Esophagus squamous epithelium (tissue), 5 donors: ENCODE measurements at regions not wholly inside any gene's neighbourhood (a gene's known extent, or its start where the extent isn't known, plus 50 kb on each side); places are given as distances from the start of the nearest gene placed in this dataset.

Source experiments
- DNase-seq: peaks from one replicate; lab custom pipeline; 2025; lab: John Stamatoyannopoulos, UW
- H3K27ac ChIP-seq, 4 donors: fragments of 200-600 bp; sonication (generic); one replicate each; pipeline ENCODE4 v1.5.1; 2016 to 2019; ENCODE audit warnings: mild to moderate bottlenecking in 1 of 4
- H3K27me3 ChIP-seq, 4 donors: fragments of 200-600 bp; sonication (generic); 1 replicate in 3 of 4; 2 replicates in 1 of 4; pipeline versions ENCODE4 v1.5.1 to v1.6.0; 2017 to 2021; ENCODE audit warnings: antibody characterized with exemption in 1 of 4
- H3K36me3 ChIP-seq, 3 donors: fragments of 200-600 bp; sonication (generic); one replicate each; pipeline ENCODE4 v1.5.1; 2016 to 2019
- H3K4me1 ChIP-seq, 3 donors: fragments of 200-600 bp; sonication (generic); one replicate each; pipeline ENCODE4 v1.5.1; 2017 to 2019
- H3K4me3 ChIP-seq, 4 donors: fragments of 200-600 bp; sonication (generic); 1 replicate in 3 of 4; 2 replicates in 1 of 4; pipeline ENCODE4 v1.5.1; 2016 to 2019; ENCODE audit warnings: mild to moderate bottlenecking in 2 of 4, moderate library complexity in 1 of 4
- H3K9me3 ChIP-seq, 3 donors: fragments of 200-600 bp; sonication (generic); one replicate each; pipeline ENCODE4 v1.5.1; 2016 to 2019
- POLR2A ChIP-seq, 4 donors: fragments of 450-650 bp; IDR thresholded peaks; one replicate each; pipeline ENCODE4 v1.6.1; 2017; ENCODE audit warnings: antibody characterized with exemption in 4 of 4, mild to moderate bottlenecking in 4 of 4, moderate library complexity in 3 of 4
- WGBS, 2 donors: methylation state at CpG; one replicate each; pipeline ENCODE4 v1.1.5; 2018; 5-methylcytosine and 5-hydroxymethylcytosine counted together
- intact Hi-C: fragments of 100-400 bp; cut with DNase I; formaldehyde crosslinking; loops from one replicate; pipeline ENCODE4 v1.15.0; 2022
- TF ChIP-seq, protein P1 (sequence below), 6 experiments: fragments of 450-650 bp in 4 of 6; fragments of 200-600 bp in 2 of 6; sonication (generic) in 2 of 6; IDR thresholded peaks; one replicate each; pipeline ENCODE4 v1.5.1; 2016 to 2019; ENCODE audit warnings: antibody characterized with exemption in 6 of 6, mild to moderate bottlenecking in 4 of 6, moderate library complexity in 4 of 6
- donor health status: DM: yes; HTN: yes; CAD: no.

DNA sequence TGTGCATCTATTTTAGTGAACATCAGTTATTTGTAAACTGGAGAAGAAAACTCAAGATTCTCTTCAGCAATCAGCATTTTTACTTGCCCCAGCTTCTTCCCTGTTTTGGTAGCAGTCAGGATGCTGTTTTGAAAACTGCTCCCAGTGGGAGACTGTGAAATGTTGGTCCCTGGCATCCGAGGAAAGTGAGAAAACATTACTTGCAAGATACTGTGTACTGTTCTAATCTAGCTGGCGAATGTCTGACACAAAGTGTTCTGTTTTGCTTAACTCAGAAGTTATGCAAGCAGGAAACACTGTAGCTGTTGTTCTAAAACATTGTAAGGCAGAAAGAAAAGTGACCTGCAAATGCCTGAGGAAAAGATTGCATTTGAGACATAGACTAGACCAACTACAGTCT, 171.8 kb upstream of the POM121L12 start:
- H3K36me3 ChIP-seq = no peaks in the 10 kb centered on the region
- intact Hi-C loops = no loop called here
- no peak overlapping the region for H3K4me3 ChIP-seq
- no peaks in the 10 kb centered on the region for H3K4me1 ChIP-seq
- 35 to 45% methylated on average over 2 of the region's 2 CpGs for WGBS, 2 donors
- DNase-seq = no peak
- H3K27ac ChIP-seq = no peak overlapping the region
- TF ChIP-seq, protein P1, sequence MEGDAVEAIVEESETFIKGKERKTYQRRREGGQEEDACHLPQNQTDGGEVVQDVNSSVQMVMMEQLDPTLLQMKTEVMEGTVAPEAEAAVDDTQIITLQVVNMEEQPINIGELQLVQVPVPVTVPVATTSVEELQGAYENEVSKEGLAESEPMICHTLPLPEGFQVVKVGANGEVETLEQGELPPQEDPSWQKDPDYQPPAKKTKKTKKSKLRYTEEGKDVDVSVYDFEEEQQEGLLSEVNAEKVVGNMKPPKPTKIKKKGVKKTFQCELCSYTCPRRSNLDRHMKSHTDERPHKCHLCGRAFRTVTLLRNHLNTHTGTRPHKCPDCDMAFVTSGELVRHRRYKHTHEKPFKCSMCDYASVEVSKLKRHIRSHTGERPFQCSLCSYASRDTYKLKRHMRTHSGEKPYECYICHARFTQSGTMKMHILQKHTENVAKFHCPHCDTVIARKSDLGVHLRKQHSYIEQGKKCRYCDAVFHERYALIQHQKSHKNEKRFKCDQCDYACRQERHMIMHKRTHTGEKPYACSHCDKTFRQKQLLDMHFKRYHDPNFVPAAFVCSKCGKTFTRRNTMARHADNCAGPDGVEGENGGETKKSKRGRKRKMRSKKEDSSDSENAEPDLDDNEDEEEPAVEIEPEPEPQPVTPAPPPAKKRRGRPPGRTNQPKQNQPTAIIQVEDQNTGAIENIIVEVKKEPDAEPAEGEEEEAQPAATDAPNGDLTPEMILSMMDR (IDR thresholded peaks at IDR 0.05) = no peak
- H3K9me3 ChIP-seq = peaks cover 0 to 20% (median 7%) of the 10 kb centered on the region in 3 donors
- H3K27me3 ChIP-seq = no peaks in the 10 kb centered on the region

DNA sequence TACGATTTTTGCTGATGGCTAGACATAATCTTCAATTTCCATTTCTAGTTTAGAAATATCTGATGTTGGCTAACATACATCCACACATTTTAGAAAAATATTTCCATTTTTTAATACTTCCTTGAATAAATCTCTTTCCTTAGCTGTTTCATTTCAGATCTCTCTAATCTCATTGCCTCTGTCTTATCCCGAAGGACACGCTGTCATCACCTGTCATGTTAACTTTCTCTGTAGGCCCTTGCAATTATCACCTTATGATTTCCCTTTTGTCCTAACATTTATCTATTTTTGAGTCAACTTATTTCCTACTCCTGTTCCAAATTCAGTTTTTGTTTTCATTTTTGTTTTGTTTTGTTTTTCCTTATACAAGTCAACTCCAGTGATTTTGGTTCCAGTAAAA, 173.1 kb upstream of the POM121L12 start:
- H3K27me3 ChIP-seq = no peaks in the 10 kb centered on the region
- no peak overlapping the region for H3K4me3 ChIP-seq
- no peaks in the 10 kb centered on the region for H3K4me1 ChIP-seq
- H3K27ac ChIP-seq = no peak overlapping the region
- TF ChIP-seq POLR2A (IDR thresholded peaks at IDR 0.05) = no peak
- TF ChIP-seq, protein P1 (IDR thresholded peaks at IDR 0.05) = no peak
- no peak for DNase-seq
- intact Hi-C loops = no loop called here
- H3K36me3 ChIP-seq = no peaks in the 10 kb centered on the region
- peaks cover 0 to 20% (median 7%) of the 10 kb centered on the region in 3 donors for H3K9me3 ChIP-seq
- 76 to 84% methylated on average over 3 of the region's 3 CpGs for WGBS, 2 donors

DNA sequence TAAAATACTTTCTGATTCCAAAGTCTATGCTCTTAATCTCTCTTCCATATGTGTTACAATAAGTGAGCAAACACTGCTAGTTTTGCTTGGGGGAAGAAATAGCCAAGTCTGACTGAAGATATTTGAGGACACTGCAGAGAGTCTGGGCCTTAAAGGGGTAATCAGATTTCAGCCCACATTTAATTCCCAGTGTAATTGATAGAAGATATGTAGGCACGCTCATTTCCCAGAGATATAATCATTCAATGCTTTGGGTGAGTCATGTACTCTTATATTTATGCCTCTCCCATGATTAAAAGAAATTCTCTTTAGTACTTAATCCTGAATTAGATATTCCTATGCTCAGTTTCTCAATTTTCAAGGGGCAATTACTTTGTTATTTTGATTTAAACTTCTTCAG, 178.1 kb upstream of the POM121L12 start:
- DNase-seq = no peak
- intact Hi-C loops = no loop called here
- 0% methylated on average over 1 of the region's 1 CpG for WGBS, 2 donors

DNA sequence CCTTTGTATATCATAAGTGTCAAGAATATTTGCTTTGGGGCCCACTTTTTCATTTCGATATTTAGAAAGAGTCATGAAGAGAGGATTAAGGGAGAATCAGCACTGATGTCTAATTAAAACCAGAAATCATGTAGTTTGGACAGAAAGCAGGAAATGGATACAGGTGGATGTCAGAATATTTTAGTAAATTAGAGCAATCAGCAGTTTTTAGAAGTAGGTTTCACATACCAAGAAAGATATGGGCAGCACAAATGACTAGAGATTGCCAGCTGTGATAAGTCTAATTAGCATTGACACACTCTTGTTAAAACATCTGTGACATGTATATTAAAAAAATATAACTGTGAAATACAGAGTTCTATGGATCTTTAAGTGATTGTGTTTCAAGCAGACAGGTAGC, 180.8 kb upstream of the POM121L12 start:
- Histone ChIP-seq H3K27ac (no peak overlapping the region), H3K9me3 (no peaks in the 10 kb centered on the region), H3K27me3 (no peaks in the 10 kb centered on the region), H3K4me1 (no peaks in the 10 kb centered on the region), H3K36me3 (no peaks in the 10 kb centered on the region), H3K4me3 (no peak overlapping the region)
- intact Hi-C loops = no loop called here
- WGBS, 2 donors = 36 to 41% methylated on average over 1 of the region's 1 CpG
- TF ChIP-seq, protein P1 (IDR thresholded peaks at IDR 0.05) = no peak
- TF ChIP-seq POLR2A (IDR thresholded peaks at IDR 0.05) = no peak
- DNase-seq = no peak

More for the DNA sequence above, 178.1 kb upstream of the POM121L12 start:
- no peak overlapping the region for H3K27ac ChIP-seq
- H3K4me1 ChIP-seq = no peaks in the 10 kb centered on the region
- no peak overlapping the region for H3K4me3 ChIP-seq
- H3K9me3 ChIP-seq = no peaks in the 10 kb centered on the region
- TF ChIP-seq POLR2A (IDR thresholded peaks at IDR 0.05) = no peak
- TF ChIP-seq, protein P1 (IDR thresholded peaks at IDR 0.05) = no peak
- H3K36me3 ChIP-seq = no peaks in the 10 kb centered on the region
- no peaks in the 10 kb centered on the region for H3K27me3 ChIP-seq

DNA sequence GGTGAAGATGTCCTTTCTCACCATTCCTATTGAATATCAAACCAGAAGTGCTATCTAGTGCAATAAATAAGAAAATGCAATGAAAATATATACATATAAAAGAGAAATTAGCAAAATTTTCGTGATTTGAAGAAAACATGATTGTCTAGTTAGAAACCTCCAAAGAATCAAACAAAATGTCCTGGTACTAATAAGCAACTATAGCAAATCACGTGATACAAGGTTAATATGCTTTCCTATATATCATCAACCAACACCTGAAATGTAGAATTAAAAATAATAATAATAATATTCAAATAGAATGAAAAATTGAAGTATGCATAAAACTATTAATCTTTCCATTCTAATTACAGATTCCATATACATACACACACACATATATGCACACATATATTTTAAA, 183.9 kb upstream of the POM121L12 start:
- Histone ChIP-seq H3K27me3 (no peaks in the 10 kb centered on the region), H3K4me1 (no peaks in the 10 kb centered on the region), H3K27ac (no peak overlapping the region), H3K4me3 (no peak overlapping the region), H3K9me3 (no peaks in the 10 kb centered on the region), H3K36me3 (no peaks in the 10 kb centered on the region)
- TF ChIP-seq, protein P1 (IDR thresholded peaks at IDR 0.05) = no peak
- TF ChIP-seq POLR2A (IDR thresholded peaks at IDR 0.05) = no peak
- DNase-seq = no peak
- intact Hi-C loops = no loop called here
- WGBS, 2 donors = 32 to 37% methylated on average over 2 of the region's 2 CpGs
